Glutamatergic neuron (in vitro differentiated cells): ENCODE measurements at regions not wholly inside any gene's neighbourhood (a gene's known extent, or its start where the extent isn't known, plus 50 kb on each side); places are given as distances from the start of the nearest gene placed in this dataset.
"Not testable (repeated sequence)": the region's sequence is repeated elsewhere in the genome, so short reads cannot be mapped to it uniquely, and the experiment has no call there.

Experiments used
- DNase-seq: peaks from one replicate; pipeline ENCODE4 v3.0.0; 2022
- H3K27ac Mint-ChIP-seq: one replicate; pipeline ENCODE4 v1.8.0; 2020; ENCODE audit warnings: mild to moderate bottlenecking, mixed read lengths, inconsistent platforms; ENCODE audit not compliant: unreplicated experiment
- H3K27me3 Mint-ChIP-seq: one replicate; pipeline ENCODE4 v1.8.0; 2020; ENCODE audit warnings: mild to moderate bottlenecking, moderate library complexity, mixed read lengths, inconsistent platforms; ENCODE audit not compliant: unreplicated experiment
- H3K36me3 Mint-ChIP-seq: one replicate; pipeline ENCODE4 v1.8.0; 2020; ENCODE audit warnings: mild to moderate bottlenecking, mixed read lengths, inconsistent platforms; ENCODE audit not compliant: unreplicated experiment
- H3K4me1 Mint-ChIP-seq: one replicate; pipeline ENCODE4 v1.8.0; 2020; ENCODE audit warnings: mild to moderate bottlenecking, low read depth, mixed read lengths, inconsistent platforms; ENCODE audit not compliant: unreplicated experiment
- H3K4me3 Mint-ChIP-seq: one replicate; pipeline ENCODE4 v1.8.0; 2020; ENCODE audit warnings: mild to moderate bottlenecking, mixed read lengths, inconsistent platforms; ENCODE audit not compliant: unreplicated experiment
- H3K9me3 Mint-ChIP-seq: one replicate; pipeline ENCODE4 v1.8.0; 2020; ENCODE audit warnings: mild to moderate bottlenecking, moderate library complexity, mixed read lengths, inconsistent platforms; ENCODE audit not compliant: unreplicated experiment
- CTCF ChIP-seq: fragments of 200-600 bp; sonication (generic); IDR thresholded peaks from one replicate; pipeline ENCODE4 v1.5.0; 2021; ENCODE audit not compliant: partially characterized antibody, unreplicated experiment

- no peak for TF ChIP-seq CTCF
- H3K4me3 Mint-ChIP-seq = no peak overlapping the region
- H3K27me3 Mint-ChIP-seq = no peaks in the 10 kb centered on the region
- no peaks in the 10 kb centered on the region for H3K4me1 Mint-ChIP-seq
- H3K27ac Mint-ChIP-seq = no peak overlapping the region
- no peaks in the 10 kb centered on the region for H3K9me3 Mint-ChIP-seq
- DNase-seq = no peak
- peaks cover 6% of the 10 kb centered on the region for H3K36me3 Mint-ChIP-seq
Measured at GRCh38 chr3:3662610-3663009, 136.6 kb upstream of the LRRN1 start.

- no peaks in the 10 kb centered on the region for H3K36me3 Mint-ChIP-seq
- H3K9me3 Mint-ChIP-seq = no peaks in the 10 kb centered on the region
- TF ChIP-seq CTCF = no peak
- H3K4me1 Mint-ChIP-seq = no peaks in the 10 kb centered on the region
- H3K4me3 Mint-ChIP-seq = no peak overlapping the region
- no peak for DNase-seq
- H3K27ac Mint-ChIP-seq = no peak overlapping the region
- no peaks in the 10 kb centered on the region for H3K27me3 Mint-ChIP-seq
Measured at GRCh38 chr3:3654916-3655315, 144.3 kb upstream of the LRRN1 start.

GRCh38 chr3:3648988-3649679 lies 150.1 kb upstream of the LRRN1 start:
- TF ChIP-seq CTCF = no peak
- H3K36me3 Mint-ChIP-seq = no peaks in the 10 kb centered on the region
- DNase-seq = no peak
- H3K27ac Mint-ChIP-seq = no peak overlapping the region
- no peak overlapping the region for H3K4me3 Mint-ChIP-seq
- H3K27me3 Mint-ChIP-seq = no peaks in the 10 kb centered on the region
- H3K9me3 Mint-ChIP-seq = no peaks in the 10 kb centered on the region
- peaks cover 3% of the 10 kb centered on the region for H3K4me1 Mint-ChIP-seq

GRCh38 chr3:3646934-3647333 lies 152.3 kb upstream of the LRRN1 start:
- Mint-ChIP-seq H3K9me3 (no peaks in the 10 kb centered on the region), H3K27me3 (peaks cover 2% of the 10 kb centered on the region), H3K27ac (no peak overlapping the region), H3K36me3 (no peaks in the 10 kb centered on the region), H3K4me1 (peaks cover 12% of the 10 kb centered on the region), H3K4me3 (no peak overlapping the region)
- no peak for TF ChIP-seq CTCF
- DNase-seq = no peak

GRCh38 chr3:3646103-3646844 lies 153.0 kb upstream of the LRRN1 start:
- H3K36me3 Mint-ChIP-seq, H3K4me3 Mint-ChIP-seq, H3K27ac Mint-ChIP-seq, DNase-seq, H3K27me3 Mint-ChIP-seq, H3K9me3 Mint-ChIP-seq: not testable (repeated sequence)
- H3K4me1 Mint-ChIP-seq = peaks cover 14% of the 10 kb centered on the region
